ENCODE measurements at regions not wholly inside any gene's neighbourhood (a gene's known extent, or its start where the extent isn't known, plus 50 kb on each side); places are given as distances from the start of the nearest gene placed in this dataset.

GRCh38 chr14:98244966-98245569, 1026.9 kb downstream of the BCL11B start:
- no peak for TF ChIP-seq CTCF (conservative IDR thresholded peaks at IDR 0.05; ENCODE audit: low read depth, low read length)
- no peak for DNase-seq (ENCODE audit: low read depth)
- no peak overlapping the region for H3K4me3 ChIP-seq (ENCODE audit: low read length)

GRCh38 chr14:98249057-98249456, 1022.9 kb downstream of the BCL11B start:
- no peak for TF ChIP-seq CTCF (conservative IDR thresholded peaks at IDR 0.05; ENCODE audit: low read depth, low read length)
- DNase-seq (ENCODE audit: low read depth): no peak
- H3K4me3 ChIP-seq (ENCODE audit: low read length): no peak overlapping the region

- TF ChIP-seq CTCF (conservative IDR thresholded peaks at IDR 0.05; ENCODE audit: low read depth, low read length): no peak
- no peak for DNase-seq (ENCODE audit: low read depth)
- no peak overlapping the region for H3K4me3 ChIP-seq (ENCODE audit: low read length)
These were observed 1022.5 kb downstream of the BCL11B start for GRCh38 chr14:98249476-98249875.

- no peak for TF ChIP-seq CTCF (conservative IDR thresholded peaks at IDR 0.05; ENCODE audit: low read depth, low read length)
- H3K4me3 ChIP-seq (ENCODE audit: low read length): no peak overlapping the region
- no peak for DNase-seq (ENCODE audit: low read depth)
These were observed 1019.2 kb downstream of the BCL11B start for GRCh38 chr14:98252820-98253219.

- peak; percentile 47 for DNase-seq (ENCODE audit: low read depth)
- TF ChIP-seq CTCF (conservative IDR thresholded peaks at IDR 0.05; ENCODE audit: low read depth, low read length): no peak
- H3K4me3 ChIP-seq (ENCODE audit: low read length): no peak overlapping the region
These were observed 1012.1 kb downstream of the BCL11B start for GRCh38 chr14:98259881-98260280.

- no peak for TF ChIP-seq CTCF (conservative IDR thresholded peaks at IDR 0.05; ENCODE audit: low read depth, low read length)
- no peak for DNase-seq (ENCODE audit: low read depth)
- H3K4me3 ChIP-seq (ENCODE audit: low read length): no peak overlapping the region
These were observed 1009.4 kb downstream of the BCL11B start for GRCh38 chr14:98262566-98262965.

GRCh38 chr14:98269533-98269932, 1002.5 kb downstream of the BCL11B start:
- H3K4me3 ChIP-seq (ENCODE audit: low read length): no peak overlapping the region
- DNase-seq (ENCODE audit: low read depth): no peak
- no peak for TF ChIP-seq CTCF (conservative IDR thresholded peaks at IDR 0.05; ENCODE audit: low read depth, low read length)

Data from retinal pigment epithelial cell (primary cell).